H9 (cell line): ENCODE measurements at regions not wholly inside any gene's neighbourhood (a gene's known extent, or its start where the extent isn't known, plus 50 kb on each side); places are given as distances from the start of the nearest gene placed in this dataset.

Source experiments
- DNase-seq: peaks from one replicate; pipeline ENCODE4 v3.0.0-alpha.2; 2017
- H2AFZ ChIP-seq: one replicate; pipeline ENCODE4 v1.6.1; 2013; ENCODE audit warnings: mild to moderate bottlenecking, low read length, control low read depth, moderate library complexity
- H2AK5ac ChIP-seq: 2 replicates; pipeline ENCODE4 v1.6.1; 2013; ENCODE audit warnings: low read length, control low read depth, mixed read lengths; ENCODE audit not compliant: insufficient read length
- H2BK120ac ChIP-seq: one replicate; pipeline ENCODE4 v1.6.1; 2013; ENCODE audit warnings: low read depth, mild to moderate bottlenecking, low read length, control low read depth, inconsistent platforms; ENCODE audit not compliant: poor library complexity, severe bottlenecking
- H2BK12ac ChIP-seq: 2 replicates; pipeline ENCODE4 v1.6.1; 2013; ENCODE audit warnings: low read length, control low read depth, mixed read lengths, low read depth; ENCODE audit not compliant: insufficient read length
- H2BK15ac ChIP-seq: 2 replicates; pipeline ENCODE4 v1.6.1; 2013; ENCODE audit warnings: low read depth, low read length, control low read depth
- H2BK20ac ChIP-seq: one replicate; pipeline ENCODE4 v1.6.1; 2013; ENCODE audit warnings: low read depth, mild to moderate bottlenecking, low read length, control low read depth, inconsistent platforms; ENCODE audit not compliant: poor library complexity, severe bottlenecking
- H2BK5ac ChIP-seq: 2 replicates; pipeline ENCODE4 v1.6.1; 2013; ENCODE audit warnings: low read length, control low read depth, mixed read lengths; ENCODE audit not compliant: insufficient read length
- H3K14ac ChIP-seq: 2 replicates; pipeline ENCODE4 v1.6.1; 2013; ENCODE audit warnings: low read length, control low read depth; ENCODE audit not compliant: insufficient read depth
- H3K18ac ChIP-seq: 2 replicates; pipeline ENCODE4 v1.6.1; 2013; ENCODE audit warnings: low read depth, mild to moderate bottlenecking, mixed read lengths, low read length, control low read depth; ENCODE audit not compliant: insufficient read length
- H3K23ac ChIP-seq: 2 replicates; pipeline ENCODE4 v1.6.1; 2013; ENCODE audit warnings: low read length, control low read depth, mixed read lengths, low read depth; ENCODE audit not compliant: insufficient read length
- H3K23me2 ChIP-seq: 2 replicates; pipeline ENCODE4 v1.6.1; 2013; ENCODE audit warnings: low read depth, mild to moderate bottlenecking, mixed read lengths, low read length, control low read depth; ENCODE audit not compliant: insufficient read length, poor library complexity, severe bottlenecking
- H3K27ac ChIP-seq: 2 replicates; pipeline ENCODE4 v1.5.1; 2013; ENCODE audit warnings: low read length, control low read depth, mixed read lengths, low read depth; ENCODE audit not compliant: insufficient read length
- H3K27me3 ChIP-seq: 2 replicates; pipeline ENCODE4 v1.6.1; 2013; ENCODE audit warnings: low read length, control low read depth, inconsistent platforms; ENCODE audit not compliant: insufficient read depth
- H3K4ac ChIP-seq: 2 replicates; pipeline ENCODE4 v1.6.1; 2013; ENCODE audit warnings: low read depth, mild to moderate bottlenecking, control low read depth, inconsistent platforms, low read length, moderate library complexity
- H3K4me1 ChIP-seq: 2 replicates; pipeline ENCODE4 v1.6.1; 2013; ENCODE audit warnings: low read length, control low read depth, inconsistent platforms; ENCODE audit not compliant: insufficient read depth
- H3K4me2 ChIP-seq: 2 replicates; pipeline ENCODE4 v1.6.1; 2013; ENCODE audit warnings: low read length, control low read depth, mixed read lengths; ENCODE audit not compliant: insufficient read length, insufficient read depth
- H3K56ac ChIP-seq: 2 replicates; pipeline ENCODE4 v1.6.1; 2013; ENCODE audit warnings: low read depth, mild to moderate bottlenecking, mixed read lengths, low read length, control low read depth; ENCODE audit not compliant: insufficient read length
- H3K79me1 ChIP-seq: 2 replicates; pipeline ENCODE4 v1.6.1; 2013; ENCODE audit warnings: low read depth, mild to moderate bottlenecking, moderate library complexity, low read length, control low read depth, inconsistent platforms; ENCODE audit not compliant: insufficient read depth, poor library complexity, severe bottlenecking
- H3K79me2 ChIP-seq: 2 replicates; pipeline ENCODE4 v1.6.1; 2013; ENCODE audit warnings: low read length, control low read depth, inconsistent platforms; ENCODE audit not compliant: insufficient read depth
- H3K9ac ChIP-seq: 2 replicates; pipeline ENCODE4 v1.6.1; 2013; ENCODE audit warnings: low read length, control low read depth, mixed read lengths; ENCODE audit not compliant: insufficient read length; ENCODE audit errors: extremely low read depth
- H3K9me3 ChIP-seq: one replicate; pipeline ENCODE4 v1.6.1; 2013; ENCODE audit warnings: low read depth, low read length, inconsistent platforms; ENCODE audit not compliant: control insufficient read depth
- H3T11ph ChIP-seq: one replicate; pipeline ENCODE4 v1.6.1; 2013; ENCODE audit warnings: mild to moderate bottlenecking, low read length, control low read depth, inconsistent platforms
- H4K20me1 ChIP-seq: one replicate; pipeline ENCODE4 v1.6.1; 2013; ENCODE audit not compliant: control insufficient read depth, insufficient read length, insufficient read depth
- H4K5ac ChIP-seq: 2 replicates; pipeline ENCODE4 v1.6.1; 2013; ENCODE audit warnings: low read depth, mild to moderate bottlenecking, mixed read lengths, low read length, control low read depth; ENCODE audit not compliant: insufficient read length
- H4K8ac ChIP-seq: replicated peaks from 2 replicates; pipeline ENCODE4 v1.6.1; 2013; ENCODE audit warnings: low read length, control low read depth, mixed read lengths, low read depth; ENCODE audit not compliant: insufficient read length
- H4K91ac ChIP-seq: 2 replicates; pipeline ENCODE4 v1.6.1; 2013; ENCODE audit warnings: low read depth, mild to moderate bottlenecking, moderate library complexity, mixed read lengths, low read length, control low read depth; ENCODE audit not compliant: insufficient read length
- H3K27ac Mint-ChIP-seq, 3 experiments: 2 replicates in 2 of 3; 3 replicates in 1 of 3; pipeline ENCODE4 v1.8.0; 2020 to 2021; ENCODE audit warnings: mixed read lengths in 3 of 3, mild to moderate bottlenecking in 1 of 3, moderate library complexity in 1 of 3
- H3K27me3 Mint-ChIP-seq: 2 replicates; pipeline ENCODE4 v1.8.0; 2021; ENCODE audit warnings: low read depth, mild to moderate bottlenecking, moderate library complexity, mixed read lengths
- H3K36me3 Mint-ChIP-seq, 3 experiments: 2 replicates in 2 of 3; 3 replicates in 1 of 3; pipeline ENCODE4 v1.8.0; 2020 to 2021; ENCODE audit warnings: low read depth in 3 of 3, mixed read lengths in 3 of 3; ENCODE audit not compliant: insufficient read depth in 1 of 3
- H3K4me1 Mint-ChIP-seq, 2 experiments: 2 replicates each; pipeline ENCODE4 v1.8.0; 2020; ENCODE audit warnings: mixed read lengths in 2 of 2
- H3K4me3 Mint-ChIP-seq, 2 experiments: 2 replicates in 1 of 2; 3 replicates in 1 of 2; pipeline ENCODE4 v1.8.0; 2020 to 2021; ENCODE audit warnings: mild to moderate bottlenecking in 2 of 2, mixed read lengths in 2 of 2, moderate library complexity in 1 of 2
- H3K9me3 Mint-ChIP-seq, 2 experiments: 2 replicates in 1 of 2; 3 replicates in 1 of 2; pipeline ENCODE4 v1.8.0; 2020; ENCODE audit warnings: mild to moderate bottlenecking in 2 of 2, mixed read lengths in 2 of 2, moderate library complexity in 1 of 2
- WGBS: extraction: QIAGEN DNeasy Blood & Tissue Kit; methylation state at CpG from one replicate; pipeline ENCODE4 v1.1.7; 2013; ENCODE audit warnings: missing lambda C conversion rate, low lambda C conversion rate, mixed read lengths; ENCODE audit not compliant: insufficient read length; ENCODE audit errors: extremely low coverage; 5-methylcytosine and 5-hydroxymethylcytosine counted together
- TF ChIP-seq, protein P1 (sequence below): fragments of 200-600 bp; sonication (generic); conservative IDR thresholded peaks from 3 replicates; pipeline ENCODE4 v1.8.0; 2021; ENCODE audit warnings: antibody characterized with exemption, mild to moderate bottlenecking

DNA sequence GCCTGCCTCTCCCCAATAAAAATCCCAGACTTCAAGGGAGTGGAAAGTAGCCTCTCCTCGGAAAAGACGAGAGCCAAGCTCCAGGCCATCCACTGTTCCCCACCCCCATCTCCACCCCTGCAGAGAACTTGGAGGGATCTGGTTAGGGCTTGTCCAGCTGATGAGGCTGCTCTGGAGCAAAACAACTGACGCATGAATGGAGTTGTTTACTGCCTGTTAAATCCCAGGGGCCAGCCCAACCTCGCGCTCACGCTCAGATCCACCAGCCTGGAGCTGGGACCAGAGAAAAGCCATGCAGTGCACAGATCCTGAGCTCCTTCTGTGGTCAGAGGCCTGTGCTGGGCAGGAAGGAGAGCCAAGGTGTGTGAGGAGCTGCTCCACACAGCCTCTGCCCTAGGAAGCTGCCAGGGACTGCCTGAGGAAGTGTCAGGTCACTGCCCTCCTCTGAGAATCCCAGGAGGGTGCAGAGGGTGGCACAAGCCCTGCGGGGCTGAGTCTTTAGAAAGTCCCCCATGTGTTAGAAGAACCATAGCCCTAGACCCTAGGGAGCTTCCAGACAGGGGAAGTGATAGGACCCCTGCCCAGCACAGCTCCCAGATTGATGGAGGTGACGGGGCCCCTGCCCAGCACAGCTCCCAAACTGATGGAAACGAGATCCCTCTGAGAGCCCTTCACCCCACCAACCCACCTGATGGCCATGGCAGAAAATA is 109.0 kb upstream of the IPO9 start:
- Histone ChIP-seq H2BK120ac (no peak overlapping the region), H3K4ac (no peak overlapping the region), H3K9ac (no peak overlapping the region), H3K56ac (no peak overlapping the region), H2BK5ac (no peak overlapping the region), H4K91ac (no peak overlapping the region), H2BK20ac (no peak overlapping the region), H3K9me3 (no peaks in the 10 kb centered on the region), H3K4me1 (no peaks in the 10 kb centered on the region), H3T11ph (no peak overlapping the region), H3K18ac (no peak overlapping the region), H2BK15ac (no peak overlapping the region), H3K79me2 (no peaks in the 10 kb centered on the region), H4K5ac (no peak overlapping the region), H2BK12ac (no peak overlapping the region), H3K79me1 (no peaks in the 10 kb centered on the region), H2AK5ac (no peak overlapping the region), H4K20me1 (peaks cover 5% of the 10 kb centered on the region), H3K27me3 (no peaks in the 10 kb centered on the region), H3K27ac (no peak overlapping the region), H3K14ac (peak overlapping the region; percentile 54; the same call in 1 of the 2 replicates), H2AFZ (no peak overlapping the region), H3K23me2 (no peaks in the 10 kb centered on the region), H3K23ac (no peak overlapping the region), H4K8ac (no peak overlapping the region), H3K4me2 (no peak overlapping the region)
- WGBS, result no CpG with 5 or more reads among the region's 9 CpGs
- H3K4me3 Mint-ChIP-seq, result no peak overlapping the region
- no peak for DNase-seq
- TF ChIP-seq, protein P1, sequence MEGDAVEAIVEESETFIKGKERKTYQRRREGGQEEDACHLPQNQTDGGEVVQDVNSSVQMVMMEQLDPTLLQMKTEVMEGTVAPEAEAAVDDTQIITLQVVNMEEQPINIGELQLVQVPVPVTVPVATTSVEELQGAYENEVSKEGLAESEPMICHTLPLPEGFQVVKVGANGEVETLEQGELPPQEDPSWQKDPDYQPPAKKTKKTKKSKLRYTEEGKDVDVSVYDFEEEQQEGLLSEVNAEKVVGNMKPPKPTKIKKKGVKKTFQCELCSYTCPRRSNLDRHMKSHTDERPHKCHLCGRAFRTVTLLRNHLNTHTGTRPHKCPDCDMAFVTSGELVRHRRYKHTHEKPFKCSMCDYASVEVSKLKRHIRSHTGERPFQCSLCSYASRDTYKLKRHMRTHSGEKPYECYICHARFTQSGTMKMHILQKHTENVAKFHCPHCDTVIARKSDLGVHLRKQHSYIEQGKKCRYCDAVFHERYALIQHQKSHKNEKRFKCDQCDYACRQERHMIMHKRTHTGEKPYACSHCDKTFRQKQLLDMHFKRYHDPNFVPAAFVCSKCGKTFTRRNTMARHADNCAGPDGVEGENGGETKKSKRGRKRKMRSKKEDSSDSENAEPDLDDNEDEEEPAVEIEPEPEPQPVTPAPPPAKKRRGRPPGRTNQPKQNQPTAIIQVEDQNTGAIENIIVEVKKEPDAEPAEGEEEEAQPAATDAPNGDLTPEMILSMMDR, result no peak
- H3K4me1 Mint-ChIP-seq, result peaks cover 35 to 42% of the 10 kb centered on the region in 2 experiments
- H3K27ac Mint-ChIP-seq, result peak overlapping the region; percentile 74 to 95 (median 94)
- no peaks in the 10 kb centered on the region for H3K9me3 Mint-ChIP-seq
- H3K27me3 Mint-ChIP-seq, result peaks cover 3% of the 10 kb centered on the region; the same call in 1 of the 2 replicates
- peaks cover 0 to 11% (median 9%) of the 10 kb centered on the region in 3 experiments; a peak in 2 of 7 replicates for H3K36me3 Mint-ChIP-seq
